ENCODE measurements at regions not wholly inside any gene's neighbourhood (a gene's known extent, or its start where the extent isn't known, plus 50 kb on each side); places are given as distances from the start of the nearest gene placed in this dataset.

DNA sequence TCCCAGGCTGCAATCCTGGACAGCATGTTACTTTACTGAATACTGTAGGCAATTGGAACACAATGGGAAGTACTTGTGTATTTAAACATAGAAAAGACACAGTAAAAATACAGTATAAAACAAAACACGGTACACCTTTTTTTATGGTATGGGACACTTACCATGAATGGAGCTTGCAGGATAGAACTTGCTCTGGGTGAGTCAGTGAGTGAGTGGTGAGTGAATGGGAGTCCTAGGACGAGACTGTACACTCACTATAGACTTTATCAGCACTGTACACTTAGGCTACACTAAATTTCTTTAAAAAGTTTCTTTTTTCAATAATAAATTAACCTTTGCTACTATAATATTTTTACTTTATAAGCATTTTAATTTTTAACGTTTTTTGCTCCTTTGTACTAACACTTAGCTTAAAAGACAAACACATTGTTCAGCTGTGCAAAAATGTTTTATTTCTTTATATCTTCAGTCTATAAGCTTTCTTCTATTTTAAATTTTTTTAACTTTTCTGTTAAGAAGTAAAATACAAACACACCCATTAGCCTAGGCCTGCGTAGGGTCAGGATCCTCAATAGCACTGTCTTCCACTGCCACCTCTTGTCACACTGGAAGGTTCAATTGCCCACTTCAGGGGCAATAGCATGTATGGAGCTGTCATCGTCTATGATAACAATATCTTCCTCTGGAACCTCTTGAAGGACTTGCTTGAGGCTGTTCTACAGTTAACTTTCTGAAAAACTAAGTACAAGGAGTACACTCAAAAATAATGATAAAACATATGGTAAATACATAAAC is 293.5 kb upstream of the FSTL5 start:
- TF ChIP-seq, protein P1, sequence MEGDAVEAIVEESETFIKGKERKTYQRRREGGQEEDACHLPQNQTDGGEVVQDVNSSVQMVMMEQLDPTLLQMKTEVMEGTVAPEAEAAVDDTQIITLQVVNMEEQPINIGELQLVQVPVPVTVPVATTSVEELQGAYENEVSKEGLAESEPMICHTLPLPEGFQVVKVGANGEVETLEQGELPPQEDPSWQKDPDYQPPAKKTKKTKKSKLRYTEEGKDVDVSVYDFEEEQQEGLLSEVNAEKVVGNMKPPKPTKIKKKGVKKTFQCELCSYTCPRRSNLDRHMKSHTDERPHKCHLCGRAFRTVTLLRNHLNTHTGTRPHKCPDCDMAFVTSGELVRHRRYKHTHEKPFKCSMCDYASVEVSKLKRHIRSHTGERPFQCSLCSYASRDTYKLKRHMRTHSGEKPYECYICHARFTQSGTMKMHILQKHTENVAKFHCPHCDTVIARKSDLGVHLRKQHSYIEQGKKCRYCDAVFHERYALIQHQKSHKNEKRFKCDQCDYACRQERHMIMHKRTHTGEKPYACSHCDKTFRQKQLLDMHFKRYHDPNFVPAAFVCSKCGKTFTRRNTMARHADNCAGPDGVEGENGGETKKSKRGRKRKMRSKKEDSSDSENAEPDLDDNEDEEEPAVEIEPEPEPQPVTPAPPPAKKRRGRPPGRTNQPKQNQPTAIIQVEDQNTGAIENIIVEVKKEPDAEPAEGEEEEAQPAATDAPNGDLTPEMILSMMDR (IDR thresholded peaks at IDR 0.05 in 8 of 11, conservative IDR thresholded peaks at IDR 0.05 in 3 of 11) = no peak
- TF ChIP-seq POLR2AphosphoS5 (IDR thresholded peaks at IDR 0.05) (no peak), POLR2A (IDR thresholded peaks at IDR 0.05) (no peak)
- H3K4me3 ChIP-seq = no peak overlapping the region
- H3K36me3 ChIP-seq = no peaks in the 10 kb centered on the region
- no peak for DNase-seq
- intact Hi-C loops (cut with DNase I; ENCODE audit: low total_unique reads) = no loop called here
- H3K4me1 ChIP-seq = no peaks in the 10 kb centered on the region
- H3K27me3 ChIP-seq (replicated peaks in 1 of 7) = no peaks in the 10 kb centered on the region
- H3K27ac ChIP-seq = no peak overlapping the region
- 76 to 84% (median 77%) methylated on average over 5 of the region's 5 CpGs for WGBS, 5 donors
- no peaks in the 10 kb centered on the region for H3K9me3 ChIP-seq

DNA sequence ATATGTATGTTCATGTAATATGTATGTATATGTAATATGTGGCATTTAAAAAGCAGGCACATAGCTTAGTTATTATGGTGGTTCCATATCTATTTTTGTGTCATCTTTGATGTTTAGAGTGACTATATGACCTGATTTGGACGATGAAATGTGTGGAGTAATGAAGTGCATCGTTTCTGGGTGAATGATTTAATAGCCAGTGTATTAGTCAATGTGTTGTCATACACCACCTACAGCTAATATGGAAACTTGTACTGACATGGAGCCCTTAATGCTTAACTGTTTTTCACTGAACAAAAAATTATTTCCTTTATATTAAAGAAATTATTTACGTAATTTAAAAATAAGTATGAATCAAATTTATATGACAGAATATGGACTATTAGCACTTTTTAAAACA is 292.3 kb upstream of the FSTL5 start:
- no peaks in the 10 kb centered on the region for H3K27me3 ChIP-seq (replicated peaks in 1 of 7)

DNA sequence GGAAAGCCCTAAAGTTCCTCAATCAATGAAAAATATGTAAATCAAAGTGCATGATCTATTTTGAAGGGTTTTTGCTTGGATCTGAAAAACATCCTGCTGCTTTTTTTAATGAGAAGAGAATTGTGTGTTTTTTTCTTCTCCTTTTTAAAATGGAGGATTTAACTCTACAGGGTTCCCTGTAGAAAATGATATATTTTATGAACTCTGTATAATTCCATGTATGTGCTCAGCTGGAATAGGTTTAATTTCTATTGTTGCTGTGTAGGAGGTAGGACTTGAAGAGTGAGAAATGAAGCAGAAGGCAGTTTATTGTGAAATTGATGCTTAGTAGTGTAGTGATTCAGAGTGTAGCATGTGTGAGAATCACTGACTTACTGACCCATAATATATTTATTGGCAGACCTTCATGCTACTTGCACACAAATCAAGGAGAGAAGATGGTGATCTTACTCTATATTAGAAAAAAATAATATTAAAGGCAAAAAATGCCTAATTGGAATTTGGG is 286.8 kb upstream of the FSTL5 start:
- TF ChIP-seq POLR2AphosphoS5 (IDR thresholded peaks at IDR 0.05) (no peak), POLR2A (IDR thresholded peaks at IDR 0.05) (no peak)
- TF ChIP-seq, protein P1 (IDR thresholded peaks at IDR 0.05 in 8 of 11, conservative IDR thresholded peaks at IDR 0.05 in 3 of 11) = no peak
- H3K36me3 ChIP-seq = no peaks in the 10 kb centered on the region
- intact Hi-C loops (cut with DNase I; ENCODE audit: low total_unique reads) = no loop called here
- H3K27me3 ChIP-seq (replicated peaks in 1 of 7) = no peaks in the 10 kb centered on the region
- H3K27ac ChIP-seq = no peak overlapping the region
- no peaks in the 10 kb centered on the region for H3K4me1 ChIP-seq
- DNase-seq = no peak
- H3K9me3 ChIP-seq = no peaks in the 10 kb centered on the region
- H3K4me3 ChIP-seq = no peak overlapping the region

More for the DNA sequence above, 292.3 kb upstream of the FSTL5 start:
- H3K27ac ChIP-seq = no peak overlapping the region
- no peak overlapping the region for H3K4me3 ChIP-seq
- no peak for TF ChIP-seq POLR2A (IDR thresholded peaks at IDR 0.05)
- TF ChIP-seq, protein P1 (IDR thresholded peaks at IDR 0.05 in 8 of 11, conservative IDR thresholded peaks at IDR 0.05 in 3 of 11) = no peak
- TF ChIP-seq POLR2AphosphoS5 (IDR thresholded peaks at IDR 0.05) = no peak
- H3K4me1 ChIP-seq = no peaks in the 10 kb centered on the region
- intact Hi-C loops (cut with DNase I; ENCODE audit: low total_unique reads) = no loop called here
- H3K36me3 ChIP-seq = no peaks in the 10 kb centered on the region
- no peaks in the 10 kb centered on the region for H3K9me3 ChIP-seq
- no peak for DNase-seq
- 74 to 83% (median 78%) methylated on average over 3 of the region's 3 CpGs for WGBS, 5 donors

GRCh38 chr4:162443510-162443909 is 279.7 kb upstream of the FSTL5 start:
- no peaks in the 10 kb centered on the region for H3K4me1 ChIP-seq
- intact Hi-C loops (cut with DNase I; ENCODE audit: low total_unique reads) = no loop called here
- H3K27ac ChIP-seq = no peak overlapping the region
- H3K9me3 ChIP-seq = no peaks in the 10 kb centered on the region
- H3K27me3 ChIP-seq (replicated peaks in 1 of 7) = no peaks in the 10 kb centered on the region
- WGBS, 5 donors = 41 to 71% (median 63%) methylated on average over 2 of the region's 2 CpGs
- H3K36me3 ChIP-seq = no peaks in the 10 kb centered on the region
- no peak overlapping the region for H3K4me3 ChIP-seq
- DNase-seq = no peak
- TF ChIP-seq, protein P1 (IDR thresholded peaks at IDR 0.05 in 8 of 11, conservative IDR thresholded peaks at IDR 0.05 in 3 of 11) = no peak
- TF ChIP-seq POLR2A (IDR thresholded peaks at IDR 0.05) = no peak
- no peak for TF ChIP-seq POLR2AphosphoS5 (IDR thresholded peaks at IDR 0.05)

Measured in spleen (tissue), 11 donors.